ENCODE measurements at regions not wholly inside any gene's neighbourhood (a gene's known extent, or its start where the extent isn't known, plus 50 kb on each side); places are given as distances from the start of the nearest gene placed in this dataset.

GRCh38 chr17:56690441-56691291 lies 97.2 kb downstream of the NOG start:
- TF ChIP-seq CTCF (IDR thresholded peaks at IDR 0.05) (no peak), POLR2A (IDR thresholded peaks at IDR 0.05) (no peak)

Measured in body of pancreas (tissue), 4 donors.